ENCODE measurements at regions not wholly inside any gene's neighbourhood (a gene's known extent, or its start where the extent isn't known, plus 50 kb on each side); places are given as distances from the start of the nearest gene placed in this dataset.

DNA sequence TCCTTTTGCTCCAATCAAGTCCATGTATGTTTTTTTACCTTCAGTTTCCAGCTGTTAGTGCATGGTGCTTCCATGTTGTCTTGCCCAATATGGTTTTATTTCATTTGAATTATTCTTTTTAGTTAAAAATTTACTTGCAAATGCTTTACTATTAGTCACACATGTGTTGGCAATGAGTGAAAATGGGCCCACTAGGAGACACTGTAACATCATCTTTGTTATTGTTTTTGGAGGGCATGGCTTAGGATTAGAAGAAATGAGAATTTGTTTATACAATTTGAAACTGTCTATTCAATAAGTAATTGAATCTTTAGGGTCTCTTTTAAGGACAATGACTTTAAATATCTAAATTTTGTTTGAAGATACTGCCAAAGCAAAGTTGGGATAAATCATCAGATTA is 133.7 kb downstream of the BRMS1L start:
- Histone ChIP-seq H3K9me1 (ENCODE audit: control insufficient read depth, insufficient read depth, low read length) (no peaks in the 10 kb centered on the region), H3K9me3 (replicated peaks; ENCODE audit: control insufficient read depth, insufficient read depth, low read depth, low read length) (no peaks in the 10 kb centered on the region), H4K20me1 (replicated peaks; ENCODE audit: control insufficient read depth, insufficient read depth, low read length) (no peaks in the 10 kb centered on the region; the same call in 1 of the 2 replicates), H2AFZ (ENCODE audit: low read depth, low read length) (no peak overlapping the region), H3K9ac (ENCODE audit: insufficient read depth in 1 of 2, low read depth in 2 of 2, low read length in 2 of 2) (no peak overlapping the region), H3K4me1 (replicated peaks in 1 of 2; ENCODE audit: control insufficient read depth in 2 of 2, insufficient read depth in 2 of 2, low read length in 2 of 2) (no peaks in the 10 kb centered on the region), H3K4me3 (no peak overlapping the region), H3K4me2 (ENCODE audit: insufficient read depth, low read length) (no peak overlapping the region), H3K27me3 (ENCODE audit: control insufficient read depth in 2 of 2, insufficient read depth in 2 of 2, low read length in 2 of 2) (peaks cover 0 to 5% of the 10 kb centered on the region in 2 experiments; a peak in 2 of 5 replicates), H3K36me3 (ENCODE audit: control insufficient read depth, insufficient read depth, low read length) (no peaks in the 10 kb centered on the region), H3K27ac (ENCODE audit: extremely low read depth, low read depth, low read length) (no peak overlapping the region), H3K79me2 (ENCODE audit: control insufficient read depth, insufficient read depth, low read length) (no peaks in the 10 kb centered on the region)
- 0 out of 4 replicates have a peak, but pooled peaks of 1 of the 2 experiments have one; percentile 7 for TF ChIP-seq RAD21 (CRISPR knock-in tag; conservative IDR thresholded peaks at IDR 0.05 in 1 of 2, IDR thresholded peaks at IDR 0.05 in 1 of 2)
- TF ChIP-seq LEF1 (IDR thresholded peaks at IDR 0.05), result no peak
- no peak for TF ChIP-seq SREBF2 (CRISPR knock-in tag; IDR thresholded peaks at IDR 0.05)
- no peak for TF ChIP-seq CAMTA2 (CRISPR knock-in tag; conservative IDR thresholded peaks at IDR 0.05)
- FAIRE-seq (no peak), DNase-seq (ENCODE audit: extremely low read depth in 1 of 4, low spot score in 3 of 4) (no peak), ATAC-seq (no peak)
- ChIA-PET CTCF (ENCODE audit: low intra/inter-chr PET ratio) (no interaction called here), POLR2A (no interaction called here)
- in situ Hi-C loops (cut with MboI) (no loop called here), intact Hi-C loops (cut with micrococcal nuclease) (no loop called here)
- no TSS peak for BruUV-seq (replicated peaks)

DNA sequence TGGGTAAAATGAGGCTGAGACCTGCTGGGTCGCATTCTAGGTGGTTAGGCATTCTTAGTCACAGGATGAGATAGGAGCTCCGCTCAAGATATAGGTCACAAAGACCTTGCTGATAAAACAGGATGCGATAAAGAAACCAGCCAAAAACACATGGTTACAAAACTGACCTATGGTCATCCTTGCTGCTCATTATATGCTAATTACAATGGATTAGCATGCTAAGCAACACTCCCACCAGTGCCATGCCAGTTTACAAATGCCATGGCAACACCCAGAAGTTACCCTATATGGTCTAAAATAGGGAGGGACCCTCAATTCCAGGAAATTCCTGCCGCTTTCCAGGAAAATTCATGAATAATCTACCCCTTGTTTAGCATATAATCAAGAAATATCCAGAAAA is 132.4 kb downstream of the BRMS1L start:
- DNase-seq (ENCODE audit: extremely low read depth in 1 of 4, low spot score in 3 of 4) (no peak), FAIRE-seq (peak; percentile 57), ATAC-seq (no peak)
- Histone ChIP-seq H3K4me2 (ENCODE audit: insufficient read depth, low read length) (no peak overlapping the region), H3K27ac (ENCODE audit: extremely low read depth, low read depth, low read length) (no peak overlapping the region), H3K4me1 (replicated peaks in 1 of 2; ENCODE audit: control insufficient read depth in 2 of 2, insufficient read depth in 2 of 2, low read length in 2 of 2) (no peaks in the 10 kb centered on the region), H3K9me3 (replicated peaks; ENCODE audit: control insufficient read depth, insufficient read depth, low read depth, low read length) (no peaks in the 10 kb centered on the region), H2AFZ (ENCODE audit: low read depth, low read length) (no peak overlapping the region), H3K9me1 (ENCODE audit: control insufficient read depth, insufficient read depth, low read length) (no peaks in the 10 kb centered on the region), H3K9ac (ENCODE audit: insufficient read depth in 1 of 2, low read depth in 2 of 2, low read length in 2 of 2) (no peak overlapping the region), H3K36me3 (ENCODE audit: control insufficient read depth, insufficient read depth, low read length) (no peaks in the 10 kb centered on the region), H4K20me1 (replicated peaks; ENCODE audit: control insufficient read depth, insufficient read depth, low read length) (no peaks in the 10 kb centered on the region; the same call in 1 of the 2 replicates), H3K79me2 (ENCODE audit: control insufficient read depth, insufficient read depth, low read length) (no peaks in the 10 kb centered on the region), H3K4me3 (no peak overlapping the region), H3K27me3 (ENCODE audit: control insufficient read depth in 2 of 2, insufficient read depth in 2 of 2, low read length in 2 of 2) (peaks cover 0 to 5% of the 10 kb centered on the region in 2 experiments; a peak in 2 of 5 replicates)
- intact Hi-C loops (cut with micrococcal nuclease), result no loop called here
- no TSS peak for BruUV-seq (replicated peaks)
- WGBS (ENCODE audit: insufficient coverage, low coverage, missing lambda C conversion rate), result 0% methylated on average over 4 of the region's 4 CpGs
- TF ChIP-seq RFX1 (IDR thresholded peaks at IDR 0.05) (peak; percentile 9; the same call in 1 of the 2 replicates), PHB (CRISPR knock-in tag; IDR thresholded peaks at IDR 0.05) (no peak)
- in situ Hi-C loops (cut with MboI), result no loop called here
- CTCF ChIA-PET (ENCODE audit: low intra/inter-chr PET ratio), result no interaction called here
- POLR2A ChIA-PET, result no interaction called here

Data from K562 (cell line).